NCI-H1092 (cell line): ENCODE measurements at regions not wholly inside any gene's neighbourhood (a gene's known extent, or its start where the extent isn't known, plus 50 kb on each side); places are given as distances from the start of the nearest gene placed in this dataset.
"Not testable (repeated sequence)": the region's sequence is repeated elsewhere in the genome, so short reads cannot be mapped to it uniquely, and the experiment has no call there.

Experiments
- DNase-seq: peaks from one replicate; lab custom pipeline; 2025; lab: John Stamatoyannopoulos, UW

GRCh38 chr3:127071597-127072001 lies 88.7 kb downstream of the PLXNA1 start:
- DNase-seq: no peak

DNA sequence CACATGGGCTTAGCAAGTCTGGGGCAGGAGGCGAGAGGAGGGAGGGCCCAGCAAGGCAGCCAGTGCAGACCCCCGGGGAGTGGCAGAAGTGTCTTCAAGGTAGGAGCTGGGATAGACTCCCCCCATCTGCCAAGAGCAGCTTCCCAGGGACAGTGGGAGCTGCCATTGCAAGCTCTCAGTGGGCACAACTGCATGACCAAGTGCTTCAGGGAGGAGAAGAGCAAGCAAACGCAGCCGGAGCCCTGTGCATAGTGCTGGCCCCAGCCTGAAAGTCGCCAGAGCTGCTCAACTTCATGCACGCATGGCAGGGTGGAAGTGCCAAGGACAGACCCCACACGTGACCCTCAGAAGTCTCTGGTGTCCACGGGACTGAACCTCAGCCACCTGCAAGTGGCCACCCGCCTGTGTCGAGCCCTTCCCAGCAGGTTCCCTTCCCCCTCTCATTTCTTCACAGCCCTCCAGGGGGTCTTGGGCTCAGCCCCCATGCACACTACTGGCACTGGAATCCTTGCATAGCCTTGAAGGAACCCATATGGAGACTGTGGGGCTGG lies 89.4 kb downstream of the PLXNA1 start:
- no peak for DNase-seq

GRCh38 chr3:127072971-127073783 lies 90.3 kb downstream of the PLXNA1 start:
- no peak for DNase-seq

DNA sequence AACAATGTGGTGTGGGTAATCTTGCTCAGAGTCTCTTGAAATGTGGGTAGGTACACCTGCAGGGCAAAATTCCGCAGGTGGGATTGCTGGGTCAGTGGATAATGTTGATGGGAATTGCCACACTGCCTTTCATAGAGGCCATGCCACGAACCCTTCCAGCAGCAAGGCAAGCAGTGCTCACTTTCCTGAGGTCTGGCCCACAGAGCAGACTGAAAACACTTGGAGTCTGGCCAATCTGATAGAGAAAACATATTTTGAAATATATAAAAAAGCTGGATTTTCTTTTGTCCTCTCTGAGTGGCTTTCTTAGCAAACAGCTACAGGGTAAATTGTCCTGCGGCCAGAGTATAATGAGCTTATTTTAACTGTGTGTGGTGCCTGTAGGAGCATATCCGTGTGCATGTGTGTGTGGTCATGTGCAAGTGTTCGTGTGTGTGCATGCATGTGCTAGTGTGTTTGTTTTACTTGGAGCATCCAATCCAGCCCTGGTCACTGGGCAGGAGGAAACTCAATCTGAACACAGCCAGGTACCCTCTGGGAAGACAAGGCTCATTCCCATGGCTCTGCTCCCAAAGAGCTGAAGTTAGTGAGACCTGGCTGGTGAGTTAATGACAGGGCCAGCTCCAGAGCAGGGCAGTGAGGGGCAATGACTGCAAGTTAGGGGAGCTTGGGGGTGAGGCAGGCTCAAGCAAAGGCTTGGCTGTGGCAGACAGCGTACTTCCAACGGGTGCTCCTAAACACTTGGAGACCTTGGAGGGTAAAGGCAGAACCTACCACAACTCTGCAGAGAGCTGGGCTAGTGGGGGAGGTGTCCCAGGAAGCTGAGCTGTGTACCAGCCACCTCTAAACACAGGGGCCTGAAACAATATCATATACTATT lies 91.3 kb downstream of the PLXNA1 start:
- DNase-seq: no peak

DNA sequence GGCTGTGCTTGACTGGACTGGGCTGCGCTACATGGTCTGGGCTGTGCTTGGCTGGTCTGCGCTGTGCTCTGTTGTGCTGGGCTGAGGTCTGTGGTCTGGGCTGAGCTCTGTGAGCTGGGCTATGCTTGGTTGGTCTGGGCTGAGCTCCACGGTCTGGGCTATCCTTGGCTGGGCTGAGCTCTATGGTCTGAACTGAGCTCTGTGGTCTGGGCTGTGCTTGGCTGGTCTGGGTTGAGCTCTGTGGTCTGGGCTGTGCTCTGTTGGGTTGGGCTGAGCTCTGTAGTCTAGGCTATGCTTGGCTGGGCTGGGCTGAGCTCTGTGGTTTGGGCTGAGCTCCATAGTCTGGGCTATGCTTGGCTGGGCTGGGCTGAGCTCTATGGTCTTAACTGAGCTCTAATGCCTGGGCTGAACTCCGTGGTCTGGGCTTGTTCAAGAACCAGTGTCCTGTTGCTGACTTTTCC lies 92.0 kb downstream of the PLXNA1 start:
- peak; percentile 13 for DNase-seq

- DNase-seq: not testable (repeated sequence)
Measured at GRCh38 chr3:127076166-127076992, 93.5 kb downstream of the PLXNA1 start.

- DNase-seq: no peak
Measured at GRCh38 chr3:127077068-127077467, 94.2 kb downstream of the PLXNA1 start.

- DNase-seq: no peak
Measured at GRCh38 chr3:127077505-127078064, 94.7 kb downstream of the PLXNA1 start.

GRCh38 chr3:127078626-127079025 lies 95.7 kb downstream of the PLXNA1 start:
- DNase-seq: no peak

DNA sequence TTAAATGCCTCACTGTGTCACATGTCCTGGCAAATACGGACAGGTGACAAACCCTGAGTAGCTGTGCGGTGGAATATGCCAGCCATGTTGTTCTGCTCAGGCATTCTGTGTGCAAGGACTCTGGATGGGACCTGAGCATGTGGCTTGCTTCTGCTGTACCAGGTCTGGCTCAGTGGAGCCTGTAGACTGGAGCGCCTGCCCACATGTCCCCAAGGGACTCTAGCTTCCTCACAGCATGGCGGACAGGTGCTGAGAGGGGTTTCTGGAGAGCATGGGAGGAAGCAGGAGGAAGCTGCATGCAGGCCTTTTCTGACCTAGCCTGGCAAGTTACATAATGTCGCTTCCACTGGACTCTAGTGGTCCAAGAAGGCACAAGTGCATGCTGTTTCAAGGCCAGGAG lies 96.3 kb downstream of the PLXNA1 start:
- DNase-seq: no peak

DNA sequence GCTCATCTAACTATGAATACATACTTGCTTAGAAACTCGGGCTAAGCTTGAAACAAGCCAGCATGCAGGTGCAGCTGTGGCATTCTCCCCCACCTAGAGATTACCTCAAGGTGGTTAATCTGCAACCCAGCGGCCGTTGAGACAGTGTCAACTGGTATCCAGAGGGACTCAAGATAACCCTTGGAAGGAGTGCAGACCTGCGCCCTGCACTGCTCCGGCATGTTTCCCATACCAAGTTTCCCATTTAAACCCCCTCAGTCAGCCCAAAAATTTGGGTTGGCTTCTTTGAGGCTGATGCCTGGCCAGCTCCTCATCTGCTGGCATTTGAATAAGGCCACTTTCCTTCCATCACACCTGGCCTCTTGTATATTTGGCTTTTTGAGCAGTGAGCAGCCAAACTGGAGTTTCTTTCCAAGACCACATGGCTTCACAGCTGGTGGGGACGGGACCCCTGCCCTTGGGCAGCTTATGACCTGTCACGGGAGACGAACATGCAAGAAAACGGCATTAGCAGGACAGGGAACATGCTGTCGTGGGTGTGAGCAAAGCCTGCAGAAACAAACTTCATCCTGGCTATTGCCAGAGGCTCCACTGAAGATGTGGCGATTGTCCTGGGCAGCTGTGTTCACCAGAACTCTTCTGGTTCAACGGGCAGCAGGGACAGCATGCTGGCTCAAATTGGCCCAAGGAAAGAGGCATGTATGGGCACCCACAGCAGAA lies 98.2 kb downstream of the PLXNA1 start:
- no peak for DNase-seq

DNA sequence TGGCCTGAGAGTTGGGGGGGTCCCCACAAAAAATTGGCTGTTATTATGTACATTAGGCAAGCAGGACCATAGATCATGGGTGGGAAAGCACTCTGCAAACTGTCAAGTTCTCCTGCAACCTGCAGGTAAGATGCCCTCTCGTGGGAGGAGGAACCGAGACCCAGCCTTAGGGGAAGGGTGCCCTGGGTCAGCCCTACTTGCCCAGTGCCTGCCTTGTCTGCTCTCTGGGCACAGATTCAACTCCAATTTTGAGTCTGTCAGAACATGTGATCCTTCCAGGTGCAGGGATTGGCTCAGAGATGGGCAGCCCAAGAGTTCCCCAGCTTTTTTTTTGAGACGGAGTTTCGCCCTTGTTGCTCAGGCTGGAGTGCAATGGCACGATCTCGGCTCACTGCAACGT lies 99.2 kb downstream of the PLXNA1 start:
- no peak for DNase-seq

GRCh38 chr3:127083778-127084397 lies 101.0 kb downstream of the PLXNA1 start:
- DNase-seq: no peak

- DNase-seq: no peak
Measured at GRCh38 chr3:127084401-127084990, 101.6 kb downstream of the PLXNA1 start.

DNA sequence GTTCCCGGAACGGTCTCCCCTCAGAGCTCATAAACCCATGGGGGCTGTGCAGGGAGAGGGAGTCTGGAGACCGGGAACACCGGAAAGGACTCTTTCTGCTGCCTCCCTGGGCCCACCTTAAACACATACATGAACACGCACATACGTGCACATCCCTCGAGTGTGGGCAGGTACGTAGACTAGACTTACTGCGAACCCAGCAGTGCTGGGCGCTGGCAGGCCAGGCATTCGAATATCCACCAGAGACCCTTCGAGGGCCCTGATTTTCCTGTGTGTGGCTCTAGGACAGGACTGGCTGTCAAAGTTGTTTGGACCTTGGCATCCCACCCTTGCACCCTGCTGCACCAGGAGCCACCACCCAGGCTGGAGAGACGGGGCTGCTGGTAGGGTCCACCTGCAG lies 102.7 kb downstream of the PLXNA1 start:
- no peak for DNase-seq

- DNase-seq: not testable (repeated sequence)
Measured at GRCh38 chr3:127086591-127086990, 103.7 kb downstream of the PLXNA1 start.

- DNase-seq: no peak
Measured at GRCh38 chr3:127087441-127087840, 104.5 kb downstream of the PLXNA1 start.

DNA sequence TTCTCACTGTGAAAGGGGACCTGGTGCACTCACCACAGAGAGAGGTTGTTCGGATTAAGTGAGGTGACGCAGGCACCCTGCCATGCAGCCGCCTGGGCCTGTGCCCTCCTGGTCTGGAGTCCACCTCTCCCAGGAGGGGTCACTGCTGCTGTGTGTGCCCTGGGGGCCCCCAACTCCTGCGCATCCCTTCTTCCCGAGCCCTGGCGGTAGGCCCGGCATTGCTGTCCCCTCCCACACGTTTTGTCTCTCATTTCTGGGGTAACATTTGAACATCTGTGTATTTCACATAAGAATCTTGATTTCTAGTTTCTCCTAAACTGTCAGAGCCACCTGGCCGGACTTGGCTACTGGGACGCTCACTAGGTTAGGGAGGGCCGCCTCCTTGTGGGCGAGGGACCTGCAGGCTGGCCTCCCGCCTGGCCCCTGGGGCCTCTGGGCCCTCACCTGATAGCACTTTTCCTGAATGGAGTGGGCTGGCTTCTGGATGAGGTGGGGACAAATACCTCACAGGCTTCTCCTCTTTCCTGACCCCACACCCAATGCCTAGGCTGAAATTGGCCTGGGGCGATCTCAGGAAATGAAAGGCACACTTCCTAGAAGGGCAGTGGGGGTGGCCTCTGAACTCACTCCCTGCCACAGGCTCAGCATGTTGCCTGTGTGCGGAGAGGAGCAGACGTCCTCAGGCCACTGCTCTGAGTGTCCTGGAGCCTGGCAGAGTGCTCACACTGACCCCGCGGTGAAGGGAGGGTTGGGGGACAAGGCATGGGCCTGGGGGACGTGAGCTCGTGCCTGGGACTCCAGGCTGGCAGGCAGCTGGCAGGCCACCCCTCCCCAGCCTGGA lies 104.2 kb upstream of the PRR23E start:
- no peak for DNase-seq
